Vagina (tissue), 2 donors: ENCODE measurements at regions not wholly inside any gene's neighbourhood (a gene's known extent, or its start where the extent isn't known, plus 50 kb on each side); places are given as distances from the start of the nearest gene placed in this dataset.

Source experiments
- CTCF ChIP-seq, 3 experiments: fragments of 450-650 bp in 2 of 3; fragments of 200-600 bp in 1 of 3; sonication (generic) in 1 of 3; IDR thresholded peaks; one replicate each; pipeline ENCODE4 v1.5.1; 2017 to 2019; ENCODE audit warnings: antibody characterized with exemption in 3 of 3, mild to moderate bottlenecking in 2 of 3, moderate library complexity in 2 of 3
- POLR2A ChIP-seq, 2 donors: fragments of 450-650 bp; IDR thresholded peaks; one replicate each; pipeline ENCODE4 v1.6.1; 2017; ENCODE audit warnings: antibody characterized with exemption in 2 of 2, mild to moderate bottlenecking in 2 of 2, moderate library complexity in 2 of 2

GRCh38 chr15:38002883-38003477 is 68.5 kb downstream of the TMCO5A start:
- TF ChIP-seq CTCF (IDR thresholded peaks at IDR 0.05) (peak in 1 of 3 experiments; percentile 45), POLR2A (IDR thresholded peaks at IDR 0.05) (no peak)
